HepG2 (cell line): ENCODE measurements at regions not wholly inside any gene's neighbourhood (a gene's known extent, or its start where the extent isn't known, plus 50 kb on each side); places are given as distances from the start of the nearest gene placed in this dataset.
A peak's percentile ranks its signal among the peaks of the same experiment; 100 is the strongest.

Experiments used
- CEBPG ChIP-seq: IDR thresholded peaks from 2 replicates; pipeline ENCODE4 v1.6.1; 2016
- CREB1 ChIP-seq, 2 experiments: fragments of 450-650 bp in 1 of 2; IDR thresholded peaks; 2 replicates each; pipeline ENCODE4 v1.6.1; 2016 to 2017; ENCODE audit warnings: control low read depth in 1 of 2, mild to moderate bottlenecking in 1 of 2, missing compliant biosample characterization in 1 of 2, missing genetic modification characterization in 1 of 2
- GLMP ChIP-seq: sonication (generic); formaldehyde crosslinking; IDR thresholded peaks from 2 replicates; pipeline ENCODE4 v1.9.0; 2021; ENCODE audit warnings: missing genetic modification reagents, mild to moderate bottlenecking, borderline replicate concordance
- HMG20A ChIP-seq: IDR thresholded peaks from 2 replicates; pipeline ENCODE4 v1.6.1; 2016; ENCODE audit warnings: borderline replicate concordance
- MAFG ChIP-seq: sonication (generic); formaldehyde crosslinking; IDR thresholded peaks from 2 replicates; pipeline ENCODE4 v1.5.1; 2020; ENCODE audit warnings: mild to moderate bottlenecking, missing genetic modification reagents
- NFIC ChIP-seq: IDR thresholded peaks from 2 replicates; pipeline ENCODE4 v1.6.1; 2012; ENCODE audit warnings: mild to moderate bottlenecking, low read length, inconsistent platforms
- PRDM4 ChIP-seq: sonication (generic); formaldehyde crosslinking; IDR thresholded peaks from 2 replicates; pipeline ENCODE4 v1.9.0; 2021; ENCODE audit warnings: missing genetic modification reagents, borderline replicate concordance
- SKI ChIP-seq: fragments of 450-650 bp; IDR thresholded peaks from one replicate; pipeline ENCODE4 v1.6.1; 2018; ENCODE audit warnings: mild to moderate bottlenecking; ENCODE audit not compliant: partially characterized antibody
- SP4 ChIP-seq: sonication (generic); formaldehyde crosslinking; IDR thresholded peaks from 2 replicates; pipeline ENCODE4 v1.8.1; 2023; ENCODE audit warnings: mild to moderate bottlenecking, missing genetic modification reagents
- SYNCRIP ChIP-seq: fragments of 200-400 bp; formaldehyde crosslinking; IDR thresholded peaks from 2 replicates; pipeline ENCODE4 v1.6.1; 2018; ENCODE audit warnings: mild to moderate bottlenecking, low read depth, low read length; ENCODE audit not compliant: insufficient read depth
- TEAD3 ChIP-seq: optimal IDR thresholded peaks from 2 replicates; pipeline ENCODE3; 2016; ENCODE audit warnings: borderline replicate concordance
- TFDP2 ChIP-seq: sonication (generic); formaldehyde crosslinking; IDR thresholded peaks from 2 replicates; pipeline ENCODE4 v1.4.0; 2020; ENCODE audit warnings: missing genetic modification reagents
- ZNF205 ChIP-seq: IDR thresholded peaks from 2 replicates; pipeline ENCODE4 v1.6.1; 2018; ENCODE audit warnings: missing biosample characterization, missing genetic modification reagents
- ZNF460 ChIP-seq: sonication (generic); formaldehyde crosslinking; IDR thresholded peaks from 2 replicates; pipeline ENCODE4 v1.5.1; 2020; ENCODE audit warnings: missing genetic modification reagents, mild to moderate bottlenecking, borderline replicate concordance
- ZNF614 ChIP-seq: IDR thresholded peaks from 2 replicates; pipeline ENCODE4 v1.6.1; 2018; ENCODE audit warnings: missing biosample characterization, missing genetic modification reagents, inconsistent platforms, borderline replicate concordance
- ZNF891 ChIP-seq: sonication (generic); formaldehyde crosslinking; IDR thresholded peaks from 2 replicates; pipeline ENCODE4 v1.5.0; 2020; ENCODE audit warnings: mild to moderate bottlenecking, missing genetic modification reagents
- TF ChIP-seq, protein P1 (sequence below): sonication (generic); formaldehyde crosslinking; IDR thresholded peaks from 2 replicates; pipeline ENCODE4 v1.9.0; 2022; ENCODE audit warnings: missing genetic modification reagents, mild to moderate bottlenecking, borderline replicate concordance
- TF ChIP-seq, protein P2 (sequence below): sonication (generic); formaldehyde crosslinking; IDR thresholded peaks from 2 replicates; pipeline ENCODE4 v1.5.0; 2020; ENCODE audit warnings: missing genetic modification reagents
- TF ChIP-seq, protein P3 (sequence below): sonication (generic); formaldehyde crosslinking; IDR thresholded peaks from 2 replicates; pipeline ENCODE4 v1.4.0; 2020; ENCODE audit warnings: missing genetic modification reagents, mild to moderate bottlenecking, borderline replicate concordance

DNA sequence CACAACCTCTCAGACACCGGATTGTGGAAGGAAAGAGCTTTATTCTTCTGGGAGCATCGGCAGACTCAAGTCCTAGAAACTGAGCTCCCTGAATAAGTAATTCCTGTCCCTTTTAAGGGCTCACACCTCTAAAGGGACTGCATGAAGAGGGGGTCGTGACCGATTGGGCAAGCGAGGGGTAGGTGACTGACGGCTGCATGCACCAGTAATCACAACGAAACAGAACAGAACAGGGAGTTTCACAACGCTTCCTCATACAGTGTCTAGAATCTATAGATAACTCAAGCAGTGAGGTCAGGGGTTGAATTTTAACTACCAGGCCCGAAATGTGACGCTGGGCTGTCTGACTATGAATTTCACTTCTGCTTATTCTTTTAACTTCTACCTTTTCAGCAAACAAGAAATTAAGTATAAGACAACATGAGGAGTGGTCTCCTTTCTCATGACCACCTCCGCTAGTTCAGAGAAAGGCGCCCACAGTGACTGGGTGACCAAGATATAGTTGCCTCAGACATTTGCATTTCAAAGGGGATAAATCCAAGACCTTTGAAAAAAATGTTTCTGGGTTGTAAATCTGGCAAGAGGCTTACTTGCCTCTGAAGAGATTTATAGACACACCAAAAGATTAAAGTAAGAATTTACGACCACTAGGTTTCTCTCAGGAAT is 88.4 kb upstream of the ATF7IP2 start (continued):
- TF ChIP-seq, protein P1, sequence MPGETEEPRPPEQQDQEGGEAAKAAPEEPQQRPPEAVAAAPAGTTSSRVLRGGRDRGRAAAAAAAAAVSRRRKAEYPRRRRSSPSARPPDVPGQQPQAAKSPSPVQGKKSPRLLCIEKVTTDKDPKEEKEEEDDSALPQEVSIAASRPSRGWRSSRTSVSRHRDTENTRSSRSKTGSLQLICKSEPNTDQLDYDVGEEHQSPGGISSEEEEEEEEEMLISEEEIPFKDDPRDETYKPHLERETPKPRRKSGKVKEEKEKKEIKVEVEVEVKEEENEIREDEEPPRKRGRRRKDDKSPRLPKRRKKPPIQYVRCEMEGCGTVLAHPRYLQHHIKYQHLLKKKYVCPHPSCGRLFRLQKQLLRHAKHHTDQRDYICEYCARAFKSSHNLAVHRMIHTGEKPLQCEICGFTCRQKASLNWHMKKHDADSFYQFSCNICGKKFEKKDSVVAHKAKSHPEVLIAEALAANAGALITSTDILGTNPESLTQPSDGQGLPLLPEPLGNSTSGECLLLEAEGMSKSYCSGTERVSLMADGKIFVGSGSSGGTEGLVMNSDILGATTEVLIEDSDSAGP (CRISPR knock-in tag): no peak; the same call in 1 of the 2 replicates
- TF ChIP-seq ZNF891 (CRISPR knock-in tag) (no peak), ZNF460 (no peak), SYNCRIP (no peak), SP4 (CRISPR knock-in tag) (no peak), CEBPG (CRISPR knock-in tag) (peak; percentile 92), ZNF205 (CRISPR knock-in tag) (no peak; the same call in 1 of the 2 replicates), MAFG (CRISPR knock-in tag) (no peak), TEAD3 (CRISPR knock-in tag) (no peak), HMG20A (CRISPR knock-in tag) (0 out of 2 replicates have a peak, but pooled peaks have one; percentile 31), NFIC (no peak), SKI (peak; percentile 17), ZNF614 (CRISPR knock-in tag) (no peak), GLMP (CRISPR knock-in tag) (no peak), TFDP2 (CRISPR knock-in tag) (no peak), CREB1 (IDR thresholded peaks at IDR 0.05) (no peak), CREB1 (CRISPR knock-in tag; IDR thresholded peaks at IDR 0.05) (peak; percentile 74), PRDM4 (CRISPR knock-in tag) (no peak)
- TF ChIP-seq, protein P2, sequence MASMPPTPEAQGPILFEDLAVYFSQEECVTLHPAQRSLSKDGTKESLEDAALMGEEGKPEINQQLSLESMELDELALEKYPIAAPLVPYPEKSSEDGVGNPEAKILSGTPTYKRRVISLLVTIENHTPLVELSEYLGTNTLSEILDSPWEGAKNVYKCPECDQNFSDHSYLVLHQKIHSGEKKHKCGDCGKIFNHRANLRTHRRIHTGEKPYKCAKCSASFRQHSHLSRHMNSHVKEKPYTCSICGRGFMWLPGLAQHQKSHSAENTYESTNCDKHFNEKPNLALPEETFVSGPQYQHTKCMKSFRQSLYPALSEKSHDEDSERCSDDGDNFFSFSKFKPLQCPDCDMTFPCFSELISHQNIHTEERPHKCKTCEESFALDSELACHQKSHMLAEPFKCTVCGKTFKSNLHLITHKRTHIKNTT: no peak
- TF ChIP-seq, protein P3, sequence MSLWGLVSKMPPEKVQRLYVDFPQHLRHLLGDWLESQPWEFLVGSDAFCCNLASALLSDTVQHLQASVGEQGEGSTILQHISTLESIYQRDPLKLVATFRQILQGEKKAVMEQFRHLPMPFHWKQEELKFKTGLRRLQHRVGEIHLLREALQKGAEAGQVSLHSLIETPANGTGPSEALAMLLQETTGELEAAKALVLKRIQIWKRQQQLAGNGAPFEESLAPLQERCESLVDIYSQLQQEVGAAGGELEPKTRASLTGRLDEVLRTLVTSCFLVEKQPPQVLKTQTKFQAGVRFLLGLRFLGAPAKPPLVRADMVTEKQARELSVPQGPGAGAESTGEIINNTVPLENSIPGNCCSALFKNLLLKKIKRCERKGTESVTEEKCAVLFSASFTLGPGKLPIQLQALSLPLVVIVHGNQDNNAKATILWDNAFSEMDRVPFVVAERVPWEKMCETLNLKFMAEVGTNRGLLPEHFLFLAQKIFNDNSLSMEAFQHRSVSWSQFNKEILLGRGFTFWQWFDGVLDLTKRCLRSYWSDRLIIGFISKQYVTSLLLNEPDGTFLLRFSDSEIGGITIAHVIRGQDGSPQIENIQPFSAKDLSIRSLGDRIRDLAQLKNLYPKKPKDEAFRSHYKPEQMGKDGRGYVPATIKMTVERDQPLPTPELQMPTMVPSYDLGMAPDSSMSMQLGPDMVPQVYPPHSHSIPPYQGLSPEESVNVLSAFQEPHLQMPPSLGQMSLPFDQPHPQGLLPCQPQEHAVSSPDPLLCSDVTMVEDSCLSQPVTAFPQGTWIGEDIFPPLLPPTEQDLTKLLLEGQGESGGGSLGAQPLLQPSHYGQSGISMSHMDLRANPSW (CRISPR knock-in tag): peak; percentile 40; the same call in 1 of the 2 replicates
